Ishikawa (cell line): ENCODE measurements at regions not wholly inside any gene's neighbourhood (a gene's known extent, or its start where the extent isn't known, plus 50 kb on each side); places are given as distances from the start of the nearest gene placed in this dataset.

Source experiments
- CEBPB ChIP-seq: IDR thresholded peaks from 2 replicates; pipeline ENCODE4 v1.6.1; 2012
- CREB1 ChIP-seq: IDR thresholded peaks from 2 replicates; pipeline ENCODE4 v1.6.1; 2012; ENCODE audit warnings: low read depth
- EGR1 ChIP-seq: IDR thresholded peaks from 2 replicates; pipeline ENCODE4 v1.6.1; 2012
- EP300 ChIP-seq: IDR thresholded peaks from 2 replicates; pipeline ENCODE4 v1.6.1; 2012; ENCODE audit warnings: borderline replicate concordance
- FOXM1 ChIP-seq: IDR thresholded peaks from 2 replicates; pipeline ENCODE4 v1.6.1; 2012; ENCODE audit warnings: low read depth, borderline replicate concordance
- MAX ChIP-seq: IDR thresholded peaks from 2 replicates; pipeline ENCODE4 v1.6.1; 2012
- RAD21 ChIP-seq: IDR thresholded peaks from 2 replicates; pipeline ENCODE4 v1.6.1; 2012; ENCODE audit warnings: low read depth
- REST ChIP-seq: IDR thresholded peaks from 2 replicates; pipeline ENCODE4 v1.6.1; 2012; ENCODE audit warnings: low read depth, mild to moderate bottlenecking
- TAF1 ChIP-seq: IDR thresholded peaks from 2 replicates; pipeline ENCODE4 v1.6.1; 2012; ENCODE audit warnings: low read depth, mild to moderate bottlenecking
- TCF12 ChIP-seq: IDR thresholded peaks from 2 replicates; pipeline ENCODE4 v1.6.1; 2012; ENCODE audit warnings: low read depth
- TEAD4 ChIP-seq: IDR thresholded peaks from 2 replicates; pipeline ENCODE4 v1.6.1; 2012
- USF1 ChIP-seq: IDR thresholded peaks from 2 replicates; pipeline ENCODE4 v1.6.1; 2012
- YY1 ChIP-seq: IDR thresholded peaks from 2 replicates; pipeline ENCODE4 v1.6.1; 2012; ENCODE audit warnings: low read depth
- ZBTB7A ChIP-seq: IDR thresholded peaks from 2 replicates; pipeline ENCODE4 v1.6.1; 2012; ENCODE audit warnings: low read depth

- no peak for TF ChIP-seq RAD21
- TF ChIP-seq TAF1, result no peak
- no peak for TF ChIP-seq EP300
- no peak for TF ChIP-seq TCF12
- TF ChIP-seq USF1, result no peak
- no peak for TF ChIP-seq MAX
- TF ChIP-seq YY1, result no peak
- TF ChIP-seq FOXM1, result no peak
- TF ChIP-seq CEBPB, result no peak
- TF ChIP-seq ZBTB7A, result no peak
- TF ChIP-seq REST, result no peak
- no peak for TF ChIP-seq TEAD4
- no peak for TF ChIP-seq CREB1
- TF ChIP-seq EGR1, result no peak
Observed at GRCh38 chr6:125379174-125379573, 77.4 kb upstream of the HDDC2 start.
